Naive B cell (primary cell): ENCODE measurements at regions not wholly inside any gene's neighbourhood (a gene's known extent, or its start where the extent isn't known, plus 50 kb on each side); places are given as distances from the start of the nearest gene placed in this dataset.
A peak's percentile ranks its signal among the peaks of the same experiment; 100 is the strongest.

Experiments
- ATAC-seq, 2 donors: fragments of 150-1000 bp; cut with Tn5 transposase; 2 replicates each; pipeline ENCODE4 v1.10.0; 2021; ENCODE audit warnings: low read depth in 2 of 2, mild to moderate bottlenecking in 2 of 2, moderate library complexity in 2 of 2
- DNase-seq: peaks from one replicate; pipeline ENCODE4 v3.0.0; 2022
- H3K27ac Mint-ChIP-seq, 6 donors: one replicate each; pipeline ENCODE4 v1.8.0; 2020 to 2022; ENCODE audit warnings: mild to moderate bottlenecking in 6 of 6, mixed read lengths in 6 of 6, moderate library complexity in 5 of 6, inconsistent platforms in 2 of 6
- H3K27me3 Mint-ChIP-seq, 3 donors: one replicate each; pipeline ENCODE4 v1.8.0; 2021 to 2022; ENCODE audit warnings: mixed read lengths in 3 of 3, mild to moderate bottlenecking in 1 of 3
- H3K36me3 Mint-ChIP-seq, 2 donors: one replicate each; pipeline ENCODE4 v1.8.0; 2020 to 2022; ENCODE audit warnings: mixed read lengths in 2 of 2, inconsistent platforms in 1 of 2, mild to moderate bottlenecking in 1 of 2
- H3K4me1 Mint-ChIP-seq, 3 donors: one replicate each; pipeline ENCODE4 v1.8.0; 2020 to 2022; ENCODE audit warnings: mixed read lengths in 3 of 3, inconsistent platforms in 1 of 3, mild to moderate bottlenecking in 1 of 3, moderate library complexity in 1 of 3
- H3K4me3 Mint-ChIP-seq, 8 donors: one replicate each; pipeline ENCODE4 v1.8.0; 2020 to 2022; ENCODE audit warnings: mild to moderate bottlenecking in 8 of 8, mixed read lengths in 8 of 8, moderate library complexity in 8 of 8, inconsistent platforms in 2 of 8
- H3K9me3 Mint-ChIP-seq, 7 donors: one replicate each; pipeline ENCODE4 v1.8.0; 2020 to 2022; ENCODE audit warnings: mixed read lengths in 7 of 7, mild to moderate bottlenecking in 5 of 7, inconsistent platforms in 2 of 7, moderate library complexity in 1 of 7

DNA sequence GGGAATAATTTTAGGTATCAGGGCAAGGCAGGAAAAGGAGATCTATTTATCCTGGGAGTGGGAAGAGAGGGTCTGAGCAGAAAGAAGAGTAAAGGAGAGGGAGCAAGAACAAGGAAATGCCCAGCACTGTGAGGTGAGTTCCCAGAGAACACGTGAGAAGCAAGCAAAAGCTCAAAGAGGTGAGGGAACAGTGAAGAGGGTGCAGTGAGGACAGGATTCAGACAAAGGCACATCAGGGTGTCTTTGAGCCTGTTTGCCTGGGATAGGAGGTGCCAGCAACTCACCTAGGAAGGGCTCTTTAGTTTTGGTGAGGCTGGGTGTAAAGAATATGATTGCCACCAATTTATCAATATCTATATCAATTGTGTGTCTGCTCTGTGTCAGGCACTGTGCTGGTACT, 88.9 kb upstream of the NRXN3 start:
- ATAC-seq = no peak
- Mint-ChIP-seq H3K9me3 (peaks cover 0 to 2% (median 0%) of the 10 kb centered on the region in 7 donors), H3K36me3 (no peaks in the 10 kb centered on the region), H3K27ac (no peak overlapping the region), H3K4me1 (no peaks in the 10 kb centered on the region), H3K27me3 (peaks cover 0 to 15% (median 5%) of the 10 kb centered on the region in 3 donors), H3K4me3 (no peak overlapping the region)
- DNase-seq = no peak

GRCh38 chr14:78083837-78084236, 86.3 kb upstream of the NRXN3 start:
- DNase-seq (no peak), ATAC-seq (no peak)
- Mint-ChIP-seq H3K4me3 (no peak overlapping the region), H3K27ac (no peak overlapping the region), H3K36me3 (no peaks in the 10 kb centered on the region), H3K27me3 (peaks cover 0 to 15% (median 8%) of the 10 kb centered on the region in 3 donors), H3K4me1 (no peaks in the 10 kb centered on the region), H3K9me3 (peaks cover 0 to 2% (median 0%) of the 10 kb centered on the region in 7 donors)

GRCh38 chr14:78086342-78086741, 83.8 kb upstream of the NRXN3 start:
- ATAC-seq = no peak
- no peak overlapping the region for H3K27ac Mint-ChIP-seq
- H3K27me3 Mint-ChIP-seq = peaks cover 0 to 12% (median 12%) of the 10 kb centered on the region in 3 donors
- no peak for DNase-seq
- H3K4me3 Mint-ChIP-seq = no peak overlapping the region
- peaks cover 0 to 2% (median 0%) of the 10 kb centered on the region in 7 donors for H3K9me3 Mint-ChIP-seq
- H3K36me3 Mint-ChIP-seq = no peaks in the 10 kb centered on the region
- H3K4me1 Mint-ChIP-seq = no peaks in the 10 kb centered on the region

DNA sequence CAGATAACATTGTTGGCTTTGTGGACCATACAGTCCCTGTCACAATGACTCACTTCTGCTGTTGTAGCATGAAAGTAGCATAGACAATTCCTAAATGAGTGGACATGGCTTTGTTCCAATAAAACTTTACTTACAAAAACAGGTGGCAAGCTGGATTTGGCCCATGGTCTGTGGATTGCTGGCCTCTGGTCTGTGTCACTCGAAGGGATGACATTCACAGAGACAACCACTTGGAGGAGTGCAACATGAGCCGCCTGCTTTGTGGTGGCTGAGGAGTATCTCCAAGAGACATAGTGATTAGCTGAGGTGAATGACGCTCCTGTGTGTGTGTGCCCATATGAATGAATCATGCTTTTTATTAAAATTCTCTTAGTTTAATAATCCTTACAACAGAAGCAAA, 81.3 kb upstream of the NRXN3 start:
- peaks cover 0 to 2% (median 0%) of the 10 kb centered on the region in 7 donors for H3K9me3 Mint-ChIP-seq

DNA sequence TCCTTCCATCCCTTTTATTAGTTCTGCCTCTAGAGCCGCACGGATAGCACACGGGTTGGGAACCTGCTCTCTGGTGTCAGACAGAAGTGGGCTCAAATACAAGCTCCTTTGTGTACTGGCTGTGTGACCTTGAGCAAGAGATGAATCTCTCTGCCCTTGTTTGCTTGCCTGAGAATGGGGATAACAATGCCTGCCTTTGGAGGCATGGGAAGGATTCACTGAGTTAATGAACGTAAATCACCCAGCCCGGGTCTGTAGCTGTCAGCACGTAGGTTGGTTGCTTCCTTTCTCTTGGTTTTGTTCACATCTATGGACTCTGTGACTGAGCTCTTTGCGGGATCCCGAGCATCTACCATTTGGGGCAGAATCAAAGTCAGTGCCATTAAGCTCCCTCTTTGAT, 79.3 kb upstream of the NRXN3 start:
- H3K4me3 Mint-ChIP-seq = no peak overlapping the region
- no peak overlapping the region for H3K27ac Mint-ChIP-seq
- DNase-seq (no peak), ATAC-seq (no peak)
- H3K9me3 Mint-ChIP-seq = peaks cover 0 to 3% (median 0%) of the 10 kb centered on the region in 7 donors
- H3K36me3 Mint-ChIP-seq = no peaks in the 10 kb centered on the region
- peaks cover 9 to 15% (median 15%) of the 10 kb centered on the region in 3 donors for H3K27me3 Mint-ChIP-seq
- no peaks in the 10 kb centered on the region for H3K4me1 Mint-ChIP-seq

More for the DNA sequence above, 81.3 kb upstream of the NRXN3 start:
- H3K36me3 Mint-ChIP-seq = no peaks in the 10 kb centered on the region
- ATAC-seq = no peak
- H3K4me1 Mint-ChIP-seq = no peaks in the 10 kb centered on the region
- DNase-seq = no peak
- H3K27ac Mint-ChIP-seq = no peak overlapping the region
- no peak overlapping the region for H3K4me3 Mint-ChIP-seq
- H3K27me3 Mint-ChIP-seq = peaks cover 9 to 15% (median 11%) of the 10 kb centered on the region in 3 donors

DNA sequence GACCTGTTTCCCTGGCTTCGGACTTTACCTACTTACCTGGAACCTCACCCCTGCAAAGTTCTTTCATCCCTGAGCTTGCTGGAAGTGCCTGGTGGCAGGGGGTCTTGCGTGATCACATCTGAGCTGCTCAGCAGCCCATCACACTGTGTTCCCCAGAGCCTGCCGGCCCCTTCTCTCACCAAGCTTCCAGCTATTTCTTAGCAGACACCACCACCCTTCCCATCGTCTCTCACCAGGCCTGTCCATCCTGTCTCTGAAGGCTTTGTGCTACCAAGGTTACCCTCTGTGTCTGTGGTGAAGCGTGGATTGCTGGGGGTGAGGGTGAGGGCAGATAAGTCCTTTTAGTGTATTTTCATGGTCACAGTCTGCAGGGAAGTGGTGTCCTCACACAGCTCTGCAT, 78.8 kb upstream of the NRXN3 start:
- H3K27me3 Mint-ChIP-seq = peaks cover 9 to 15% (median 15%) of the 10 kb centered on the region in 3 donors
- H3K9me3 Mint-ChIP-seq = peaks cover 0 to 8% (median 0%) of the 10 kb centered on the region in 7 donors
- no peaks in the 10 kb centered on the region for H3K36me3 Mint-ChIP-seq
- ATAC-seq = no peak
- no peak for DNase-seq
- H3K4me1 Mint-ChIP-seq = no peaks in the 10 kb centered on the region
- H3K4me3 Mint-ChIP-seq = no peak overlapping the region
- H3K27ac Mint-ChIP-seq = no peak overlapping the region

GRCh38 chr14:78092040-78092439, 78.1 kb upstream of the NRXN3 start:
- no peaks in the 10 kb centered on the region for H3K4me1 Mint-ChIP-seq
- DNase-seq (no peak), ATAC-seq (no peak)
- H3K9me3 Mint-ChIP-seq = peaks cover 0 to 11% (median 0%) of the 10 kb centered on the region in 7 donors
- H3K36me3 Mint-ChIP-seq = no peaks in the 10 kb centered on the region
- peak overlapping the region in 1 of 6 donors; percentile 13 for H3K27ac Mint-ChIP-seq
- H3K4me3 Mint-ChIP-seq = no peak overlapping the region
- H3K27me3 Mint-ChIP-seq = peaks cover 9 to 15% (median 15%) of the 10 kb centered on the region in 3 donors

DNA sequence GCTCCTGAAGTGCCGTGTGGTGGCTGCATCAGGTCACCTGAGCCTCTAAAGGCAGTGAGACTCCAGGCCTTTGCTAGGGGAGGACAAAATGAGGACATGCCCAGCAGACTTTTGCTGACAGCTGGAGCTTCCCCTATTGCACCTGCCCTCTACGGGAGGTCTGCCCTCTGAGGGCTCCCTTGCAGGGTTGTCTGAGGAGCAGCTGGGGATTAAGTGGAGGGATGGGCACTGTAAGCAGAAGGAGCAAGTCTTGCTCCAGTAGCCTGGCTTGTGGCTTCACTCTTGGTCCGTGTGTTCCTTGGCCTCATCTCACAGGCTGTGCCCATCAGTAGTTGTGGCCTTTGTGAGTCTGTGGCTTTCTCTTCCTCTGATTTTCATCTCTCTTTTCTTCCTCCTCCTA, 66.9 kb upstream of the NRXN3 start:
- H3K27me3 Mint-ChIP-seq = no peaks in the 10 kb centered on the region
- H3K4me3 Mint-ChIP-seq = no peak overlapping the region
- no peaks in the 10 kb centered on the region for H3K4me1 Mint-ChIP-seq
- no peak overlapping the region for H3K27ac Mint-ChIP-seq
- peaks cover 0 to 4% (median 0%) of the 10 kb centered on the region in 7 donors for H3K9me3 Mint-ChIP-seq
- no peaks in the 10 kb centered on the region for H3K36me3 Mint-ChIP-seq
- no peak for DNase-seq
- ATAC-seq = no peak

- peaks cover 0 to 4% (median 0%) of the 10 kb centered on the region in 7 donors for H3K9me3 Mint-ChIP-seq
- no peak overlapping the region for H3K27ac Mint-ChIP-seq
- no peaks in the 10 kb centered on the region for H3K4me1 Mint-ChIP-seq
- no peak overlapping the region for H3K4me3 Mint-ChIP-seq
- H3K36me3 Mint-ChIP-seq = no peaks in the 10 kb centered on the region
- DNase-seq = no peak
- no peak for ATAC-seq
- H3K27me3 Mint-ChIP-seq = peaks cover 0 to 6% (median 0%) of the 10 kb centered on the region in 3 donors
Measured at GRCh38 chr14:78104160-78104559, 66.0 kb upstream of the NRXN3 start.

GRCh38 chr14:78104655-78105054, 65.5 kb upstream of the NRXN3 start:
- Mint-ChIP-seq H3K4me3 (no peak overlapping the region), H3K4me1 (no peaks in the 10 kb centered on the region)
- ATAC-seq = no peak

DNA sequence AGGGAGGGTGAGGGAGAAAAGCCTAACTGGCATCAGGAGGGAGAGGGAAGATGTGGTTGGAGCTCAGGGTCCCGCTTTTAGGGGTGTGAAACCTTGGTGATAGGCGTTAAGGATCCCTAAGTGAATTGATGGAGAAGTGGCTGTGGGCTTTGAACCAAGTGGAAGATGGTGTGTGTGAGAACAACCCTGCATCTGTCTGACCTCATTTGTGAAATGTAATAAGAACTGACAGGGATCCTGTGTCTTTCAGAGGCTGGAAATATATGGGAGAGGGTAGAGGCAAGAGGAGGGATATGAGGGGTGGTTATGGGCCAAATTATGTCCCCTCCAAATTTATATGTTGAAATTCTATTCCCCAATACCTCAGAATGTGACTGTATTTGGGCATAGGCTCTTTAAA, 63.8 kb upstream of the NRXN3 start:
- no peaks in the 10 kb centered on the region for H3K36me3 Mint-ChIP-seq
- peaks cover 0 to 6% (median 0%) of the 10 kb centered on the region in 3 donors for H3K27me3 Mint-ChIP-seq
- no peaks in the 10 kb centered on the region for H3K4me1 Mint-ChIP-seq
- no peak overlapping the region for H3K4me3 Mint-ChIP-seq
- H3K27ac Mint-ChIP-seq = no peak overlapping the region
- no peak for DNase-seq
- peaks cover 0 to 5% (median 0%) of the 10 kb centered on the region in 7 donors for H3K9me3 Mint-ChIP-seq
- ATAC-seq = no peak

More at GRCh38 chr14:78104655-78105054, 65.5 kb upstream of the NRXN3 start:
- Mint-ChIP-seq H3K27ac (no peak overlapping the region), H3K27me3 (peaks cover 0 to 6% (median 0%) of the 10 kb centered on the region in 3 donors), H3K9me3 (peaks cover 0 to 4% (median 0%) of the 10 kb centered on the region in 7 donors), H3K36me3 (no peaks in the 10 kb centered on the region)
- DNase-seq = no peak

DNA sequence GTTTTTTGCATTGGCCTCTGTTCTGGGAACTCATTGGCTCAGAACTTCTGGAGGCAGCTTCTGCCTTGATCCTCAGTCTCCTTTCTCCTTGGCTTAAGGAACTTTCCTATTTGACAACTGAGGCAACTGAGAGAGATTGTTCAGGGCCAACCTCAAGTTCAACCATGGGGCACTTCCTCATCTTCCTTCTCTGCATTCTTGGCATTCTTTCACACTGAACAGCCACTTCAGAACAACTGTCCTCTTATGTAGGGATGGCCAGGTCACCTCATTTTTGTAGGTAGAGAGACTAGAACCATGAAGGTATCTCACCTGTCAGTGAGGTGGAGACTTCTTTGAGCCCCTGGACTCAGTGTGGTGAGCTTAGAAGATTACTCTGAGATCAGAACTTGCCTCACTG, 63.0 kb upstream of the NRXN3 start:
- ATAC-seq (no peak), DNase-seq (no peak)
- H3K4me3 Mint-ChIP-seq = no peak overlapping the region
- no peak overlapping the region for H3K27ac Mint-ChIP-seq
- peaks cover 0 to 5% (median 2%) of the 10 kb centered on the region in 7 donors for H3K9me3 Mint-ChIP-seq
- peaks cover 0 to 6% (median 4%) of the 10 kb centered on the region in 3 donors for H3K27me3 Mint-ChIP-seq
- no peaks in the 10 kb centered on the region for H3K36me3 Mint-ChIP-seq
- H3K4me1 Mint-ChIP-seq = no peaks in the 10 kb centered on the region

DNA sequence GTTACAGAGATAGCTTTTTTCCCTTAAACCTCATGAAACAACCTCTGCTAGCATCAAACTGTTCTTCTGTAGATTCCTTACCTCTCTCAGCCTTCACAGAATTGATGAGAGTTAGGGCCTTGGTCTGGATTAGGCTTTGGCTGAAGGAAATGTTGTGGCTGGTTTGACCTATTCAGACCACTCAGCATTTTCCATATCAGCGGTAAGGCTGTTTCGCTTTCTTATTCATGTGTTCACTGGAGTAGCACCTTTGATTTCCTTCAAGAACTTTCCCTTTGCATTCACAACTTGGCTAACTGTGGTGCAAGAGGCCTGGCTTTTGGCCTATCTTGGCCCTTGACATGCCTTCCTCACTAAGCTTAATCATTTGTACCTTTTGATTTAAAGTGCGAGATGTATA, 50.7 kb upstream of the NRXN3 start:
- H3K27ac Mint-ChIP-seq = no peak overlapping the region
- H3K4me3 Mint-ChIP-seq = no peak overlapping the region
- ATAC-seq = no peak
- no peak for DNase-seq
- peaks cover 0 to 6% (median 2%) of the 10 kb centered on the region in 7 donors for H3K9me3 Mint-ChIP-seq
- H3K27me3 Mint-ChIP-seq = peaks cover 6 to 25% (median 9%) of the 10 kb centered on the region in 3 donors
- no peaks in the 10 kb centered on the region for H3K36me3 Mint-ChIP-seq
- no peaks in the 10 kb centered on the region for H3K4me1 Mint-ChIP-seq
